ENCODE measurements at regions not wholly inside any gene's neighbourhood (a gene's known extent, or its start where the extent isn't known, plus 50 kb on each side); places are given as distances from the start of the nearest gene placed in this dataset.

- TF ChIP-seq PREB (CRISPR knock-in tag; IDR thresholded peaks at IDR 0.05): no peak
- TF ChIP-seq ZSCAN31 (CRISPR knock-in tag; IDR thresholded peaks at IDR 0.05; ENCODE audit: low read depth): no peak
- TF ChIP-seq RARG (CRISPR knock-in tag; IDR thresholded peaks at IDR 0.05; ENCODE audit: low read depth): 0 out of 2 replicates have a peak, but pooled peaks have one; percentile 60
- no peak; the same call in 1 of the 2 replicates for TF ChIP-seq HIVEP1 (CRISPR knock-in tag; IDR thresholded peaks at IDR 0.05)
- peak; percentile 94 for TF ChIP-seq ZBTB34 (CRISPR knock-in tag; IDR thresholded peaks at IDR 0.05)
- no peak for TF ChIP-seq RFX3 (CRISPR knock-in tag; IDR thresholded peaks at IDR 0.05)
- no peak for TF ChIP-seq ZNF772 (CRISPR knock-in tag; IDR thresholded peaks at IDR 0.05)
- TF ChIP-seq FOXC1 (CRISPR knock-in tag; IDR thresholded peaks at IDR 0.05; ENCODE audit: borderline replicate concordance): peak; percentile 31; the same call in 1 of the 2 replicates
- TF ChIP-seq YEATS4 (CRISPR knock-in tag; IDR thresholded peaks at IDR 0.05; ENCODE audit: borderline replicate concordance): 0 out of 2 replicates have a peak, but pooled peaks have one; percentile 48
- TF ChIP-seq RBAK (CRISPR knock-in tag; IDR thresholded peaks at IDR 0.05): no peak
- 0 out of 2 replicates have a peak, but pooled peaks have one; percentile 19 for TF ChIP-seq ZNF343 (CRISPR knock-in tag; IDR thresholded peaks at IDR 0.05)
- no peak for TF ChIP-seq ZNF3 (CRISPR knock-in tag; IDR thresholded peaks at IDR 0.05)
- TF ChIP-seq HOXA9 (CRISPR knock-in tag; IDR thresholded peaks at IDR 0.05; ENCODE audit: borderline replicate concordance): no peak
- TF ChIP-seq ATAD3A (CRISPR knock-in tag; IDR thresholded peaks at IDR 0.05): no peak
- TF ChIP-seq MAFK (conservative IDR thresholded peaks at IDR 0.05 in 1 of 2, IDR thresholded peaks at IDR 0.05 in 1 of 2; ENCODE audit: low read length in 2 of 2): no peak
- no peak for TF ChIP-seq ZNF383 (CRISPR knock-in tag; IDR thresholded peaks at IDR 0.05; ENCODE audit: borderline replicate concordance)
- no peak for TF ChIP-seq RFX1 (IDR thresholded peaks at IDR 0.05)
- no peak for TF ChIP-seq ZFP62 (CRISPR knock-in tag; IDR thresholded peaks at IDR 0.05)
- TF ChIP-seq ZNF367 (CRISPR knock-in tag; IDR thresholded peaks at IDR 0.05; ENCODE audit: borderline replicate concordance): no peak
- no peak; the same call in 1 of the 2 replicates for TF ChIP-seq ZKSCAN1 (IDR thresholded peaks at IDR 0.05; ENCODE audit: low read length)
- TF ChIP-seq FOXO1 (CRISPR knock-in tag; IDR thresholded peaks at IDR 0.05): peak; percentile 49; the same call in 1 of the 2 replicates
- TF ChIP-seq ISX (CRISPR knock-in tag; conservative IDR thresholded peaks at IDR 0.05): no peak
- no peak for TF ChIP-seq FOXK2 (IDR thresholded peaks at IDR 0.05)
- no peak for TF ChIP-seq FIP1L1 (IDR thresholded peaks at IDR 0.05; ENCODE audit: borderline replicate concordance, insufficient read depth, low read depth, low read length)
- peak; percentile 85; the same call in 1 of the 2 replicates for TF ChIP-seq ZNF230 (CRISPR knock-in tag; IDR thresholded peaks at IDR 0.05)
- TF ChIP-seq HNRNPL (IDR thresholded peaks at IDR 0.05; ENCODE audit: low read depth, low read length): peak; percentile 97
- TF ChIP-seq ZEB1 (IDR thresholded peaks at IDR 0.05; ENCODE audit: insufficient replicate concordance, low read depth): peak; percentile 96
- TF ChIP-seq TFE3 (CRISPR knock-in tag; IDR thresholded peaks at IDR 0.05): peak; percentile 97
- peak; percentile 84; the same call in 1 of the 2 replicates for TF ChIP-seq TFAP4 (IDR thresholded peaks at IDR 0.05; ENCODE audit: borderline replicate concordance, low read depth)
These were observed 97.2 kb upstream of the GSE1 start (continued) for GRCh38 chr16:85515830-85516397.
